Endodermal cell (in vitro differentiated cells): ENCODE measurements at regions not wholly inside any gene's neighbourhood (a gene's known extent, or its start where the extent isn't known, plus 50 kb on each side); places are given as distances from the start of the nearest gene placed in this dataset.

Experiments
- DNase-seq: peaks from one replicate; pipeline ENCODE4 v3.0.0-alpha.2; 2017
- H3K27ac ChIP-seq: 2 replicates; pipeline ENCODE4 v1.5.1; 2013; ENCODE audit warnings: mild to moderate bottlenecking, low read depth, low read length, moderate library complexity
- H3K27me3 ChIP-seq: 2 replicates; pipeline ENCODE4 v1.6.1; 2013; ENCODE audit warnings: mild to moderate bottlenecking, low read length, moderate library complexity; ENCODE audit not compliant: insufficient read depth, control insufficient read depth, poor library complexity, severe bottlenecking
- H3K36me3 ChIP-seq: 2 replicates; pipeline ENCODE4 v1.7.0; 2013; ENCODE audit warnings: mild to moderate bottlenecking, low read length, moderate library complexity; ENCODE audit not compliant: control insufficient read depth, insufficient read depth
- H3K4me1 ChIP-seq: one replicate; pipeline ENCODE4 v1.7.0; 2013; ENCODE audit warnings: low read length; ENCODE audit not compliant: control insufficient read depth, insufficient read depth
- H3K4me3 ChIP-seq: 2 replicates; pipeline ENCODE4 v1.5.1; 2013; ENCODE audit warnings: mild to moderate bottlenecking, low read length, moderate library complexity
- H3K9ac ChIP-seq: 2 replicates; pipeline ENCODE4 v1.6.1; 2013; ENCODE audit warnings: mild to moderate bottlenecking, low read length, moderate library complexity; ENCODE audit not compliant: poor library complexity, severe bottlenecking; ENCODE audit errors: extremely low read depth
- H3K9me3 ChIP-seq: 2 replicates; pipeline ENCODE4 v1.6.1; 2013; ENCODE audit warnings: mild to moderate bottlenecking, low read length, moderate library complexity; ENCODE audit not compliant: control insufficient read depth
- H3K27ac Mint-ChIP-seq: 2 replicates; pipeline ENCODE4 v1.8.0; 2020; ENCODE audit warnings: mixed read lengths
- H3K27me3 Mint-ChIP-seq: 2 replicates; pipeline ENCODE4 v1.8.0; 2021; ENCODE audit warnings: mild to moderate bottlenecking, mixed read lengths; ENCODE audit not compliant: insufficient read depth
- H3K36me3 Mint-ChIP-seq: 2 replicates; pipeline ENCODE4 v1.8.0; 2020; ENCODE audit warnings: low read depth, mixed read lengths
- H3K4me1 Mint-ChIP-seq: 2 replicates; pipeline ENCODE4 v1.8.0; 2020; ENCODE audit warnings: mixed read lengths
- H3K4me3 Mint-ChIP-seq: 2 replicates; pipeline ENCODE4 v1.8.0; 2020; ENCODE audit warnings: mild to moderate bottlenecking, moderate library complexity, mixed read lengths
- H3K9me3 Mint-ChIP-seq: 2 replicates; pipeline ENCODE4 v1.8.0; 2020; ENCODE audit warnings: mild to moderate bottlenecking, mixed read lengths
- CTCF ChIP-seq: fragments of 200-600 bp; sonication (generic); conservative IDR thresholded peaks from 2 replicates; pipeline ENCODE4 v1.5.0; 2021; ENCODE audit warnings: antibody characterized with exemption, mild to moderate bottlenecking
- WGBS, 2 experiments: methylation state at CpG; one replicate each; pipeline versions ENCODE4 v1.1.5 to v1.1.7; 2013; ENCODE audit warnings: missing lambda C conversion rate in 2 of 2, mixed read lengths in 1 of 2; ENCODE audit not compliant: insufficient coverage in 1 of 2, insufficient read length in 1 of 2; 5-methylcytosine and 5-hydroxymethylcytosine counted together

- no peak for DNase-seq
- WGBS, 2 experiments = 83 to 98% methylated on average over 2 of the region's 2 CpGs
- H3K4me1 ChIP-seq = peaks cover 9% of the 10 kb centered on the region
- Mint-ChIP-seq H3K4me3 (no peak overlapping the region), H3K9me3 (no peaks in the 10 kb centered on the region), H3K27ac (no peak overlapping the region), H3K27me3 (peaks cover 7% of the 10 kb centered on the region), H3K36me3 (no peaks in the 10 kb centered on the region), H3K4me1 (peaks cover 13% of the 10 kb centered on the region)
- H3K27ac ChIP-seq = no peak overlapping the region
- H3K9ac ChIP-seq = no peak overlapping the region
- H3K36me3 ChIP-seq = no peaks in the 10 kb centered on the region
- no peak overlapping the region for H3K4me3 ChIP-seq
- peaks cover 20% of the 10 kb centered on the region for H3K27me3 ChIP-seq
- TF ChIP-seq CTCF = no peak
- H3K9me3 ChIP-seq = no peaks in the 10 kb centered on the region
Observed at GRCh38 chr10:88219753-88220152, 356.3 kb downstream of the PTEN start.

GRCh38 chr10:88221010-88221973 is 357.9 kb downstream of the PTEN start:
- Histone ChIP-seq H3K36me3 (no peaks in the 10 kb centered on the region), H3K4me1 (peaks cover 9% of the 10 kb centered on the region), H3K4me3 (no peak overlapping the region), H3K27ac (no peak overlapping the region), H3K9ac (no peak overlapping the region), H3K27me3 (peaks cover 20% of the 10 kb centered on the region), H3K9me3 (no peaks in the 10 kb centered on the region)
- peaks cover 12% of the 10 kb centered on the region for H3K4me1 Mint-ChIP-seq
- TF ChIP-seq CTCF = no peak
- peaks cover 5% of the 10 kb centered on the region for H3K27me3 Mint-ChIP-seq
- 79 to 89% methylated on average over 4 to 6 of the region's 6 CpGs for WGBS, 2 experiments
- no peak for DNase-seq
- no peak overlapping the region for H3K4me3 Mint-ChIP-seq
- H3K9me3 Mint-ChIP-seq = no peaks in the 10 kb centered on the region
- H3K27ac Mint-ChIP-seq = no peak overlapping the region
- no peaks in the 10 kb centered on the region for H3K36me3 Mint-ChIP-seq

DNA sequence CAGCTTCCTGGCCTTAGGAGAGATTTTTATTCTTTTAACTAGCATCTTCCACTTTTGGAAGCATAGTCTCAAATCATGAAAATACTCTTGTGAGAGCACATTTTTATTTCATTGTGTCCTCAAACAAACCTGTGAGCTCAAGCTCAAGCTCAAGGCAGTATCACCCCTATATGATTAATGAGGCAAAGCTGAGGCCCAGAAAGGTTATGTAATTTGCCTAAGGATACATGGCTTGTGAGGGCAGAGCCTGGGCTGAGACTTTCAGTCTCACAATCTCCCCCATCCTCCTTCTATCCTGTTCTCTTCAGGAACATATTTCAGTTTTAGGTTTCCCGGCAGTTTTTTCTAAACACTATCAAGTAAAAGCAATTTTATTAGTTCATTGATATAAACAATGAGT is 359.5 kb downstream of the PTEN start:
- no peak overlapping the region for H3K27ac Mint-ChIP-seq
- Histone ChIP-seq H3K9ac (no peak overlapping the region), H3K4me3 (no peak overlapping the region), H3K27ac (peak overlapping the region; percentile 64), H3K27me3 (peaks cover 20% of the 10 kb centered on the region), H3K36me3 (no peaks in the 10 kb centered on the region), H3K9me3 (no peaks in the 10 kb centered on the region), H3K4me1 (peaks cover 10% of the 10 kb centered on the region)
- TF ChIP-seq CTCF = no peak
- peaks cover 4% of the 10 kb centered on the region for H3K4me1 Mint-ChIP-seq
- no peak for DNase-seq
- no CpG with 5 or more reads among the region's 1 CpG for WGBS, 2 experiments
- H3K36me3 Mint-ChIP-seq = no peaks in the 10 kb centered on the region
- no peaks in the 10 kb centered on the region for H3K9me3 Mint-ChIP-seq
- peaks cover 5% of the 10 kb centered on the region for H3K27me3 Mint-ChIP-seq
- H3K4me3 Mint-ChIP-seq = no peak overlapping the region
